H9 (cell line): ENCODE measurements at regions not wholly inside any gene's neighbourhood (a gene's known extent, or its start where the extent isn't known, plus 50 kb on each side); places are given as distances from the start of the nearest gene placed in this dataset.

Source experiments
- DNase-seq: peaks from one replicate; pipeline ENCODE4 v3.0.0-alpha.2; 2017
- H2AFZ ChIP-seq: one replicate; pipeline ENCODE4 v1.6.1; 2013; ENCODE audit warnings: mild to moderate bottlenecking, low read length, control low read depth, moderate library complexity
- H2AK5ac ChIP-seq: 2 replicates; pipeline ENCODE4 v1.6.1; 2013; ENCODE audit warnings: low read length, control low read depth, mixed read lengths; ENCODE audit not compliant: insufficient read length
- H2BK120ac ChIP-seq: one replicate; pipeline ENCODE4 v1.6.1; 2013; ENCODE audit warnings: low read depth, mild to moderate bottlenecking, low read length, control low read depth, inconsistent platforms; ENCODE audit not compliant: poor library complexity, severe bottlenecking
- H2BK12ac ChIP-seq: 2 replicates; pipeline ENCODE4 v1.6.1; 2013; ENCODE audit warnings: low read length, control low read depth, mixed read lengths, low read depth; ENCODE audit not compliant: insufficient read length
- H2BK15ac ChIP-seq: 2 replicates; pipeline ENCODE4 v1.6.1; 2013; ENCODE audit warnings: low read depth, low read length, control low read depth
- H2BK20ac ChIP-seq: one replicate; pipeline ENCODE4 v1.6.1; 2013; ENCODE audit warnings: low read depth, mild to moderate bottlenecking, low read length, control low read depth, inconsistent platforms; ENCODE audit not compliant: poor library complexity, severe bottlenecking
- H2BK5ac ChIP-seq: 2 replicates; pipeline ENCODE4 v1.6.1; 2013; ENCODE audit warnings: low read length, control low read depth, mixed read lengths; ENCODE audit not compliant: insufficient read length
- H3K14ac ChIP-seq: 2 replicates; pipeline ENCODE4 v1.6.1; 2013; ENCODE audit warnings: low read length, control low read depth; ENCODE audit not compliant: insufficient read depth
- H3K18ac ChIP-seq: 2 replicates; pipeline ENCODE4 v1.6.1; 2013; ENCODE audit warnings: low read depth, mild to moderate bottlenecking, mixed read lengths, low read length, control low read depth; ENCODE audit not compliant: insufficient read length
- H3K23ac ChIP-seq: 2 replicates; pipeline ENCODE4 v1.6.1; 2013; ENCODE audit warnings: low read length, control low read depth, mixed read lengths, low read depth; ENCODE audit not compliant: insufficient read length
- H3K23me2 ChIP-seq: 2 replicates; pipeline ENCODE4 v1.6.1; 2013; ENCODE audit warnings: low read depth, mild to moderate bottlenecking, mixed read lengths, low read length, control low read depth; ENCODE audit not compliant: insufficient read length, poor library complexity, severe bottlenecking
- H3K27ac ChIP-seq: 2 replicates; pipeline ENCODE4 v1.5.1; 2013; ENCODE audit warnings: low read length, control low read depth, mixed read lengths, low read depth; ENCODE audit not compliant: insufficient read length
- H3K27me3 ChIP-seq: 2 replicates; pipeline ENCODE4 v1.6.1; 2013; ENCODE audit warnings: low read length, control low read depth, inconsistent platforms; ENCODE audit not compliant: insufficient read depth
- H3K4ac ChIP-seq: 2 replicates; pipeline ENCODE4 v1.6.1; 2013; ENCODE audit warnings: low read depth, mild to moderate bottlenecking, control low read depth, inconsistent platforms, low read length, moderate library complexity
- H3K4me1 ChIP-seq: 2 replicates; pipeline ENCODE4 v1.6.1; 2013; ENCODE audit warnings: low read length, control low read depth, inconsistent platforms; ENCODE audit not compliant: insufficient read depth
- H3K4me2 ChIP-seq: 2 replicates; pipeline ENCODE4 v1.6.1; 2013; ENCODE audit warnings: low read length, control low read depth, mixed read lengths; ENCODE audit not compliant: insufficient read length, insufficient read depth
- H3K56ac ChIP-seq: 2 replicates; pipeline ENCODE4 v1.6.1; 2013; ENCODE audit warnings: low read depth, mild to moderate bottlenecking, mixed read lengths, low read length, control low read depth; ENCODE audit not compliant: insufficient read length
- H3K79me1 ChIP-seq: 2 replicates; pipeline ENCODE4 v1.6.1; 2013; ENCODE audit warnings: low read depth, mild to moderate bottlenecking, moderate library complexity, low read length, control low read depth, inconsistent platforms; ENCODE audit not compliant: insufficient read depth, poor library complexity, severe bottlenecking
- H3K79me2 ChIP-seq: 2 replicates; pipeline ENCODE4 v1.6.1; 2013; ENCODE audit warnings: low read length, control low read depth, inconsistent platforms; ENCODE audit not compliant: insufficient read depth
- H3K9ac ChIP-seq: 2 replicates; pipeline ENCODE4 v1.6.1; 2013; ENCODE audit warnings: low read length, control low read depth, mixed read lengths; ENCODE audit not compliant: insufficient read length; ENCODE audit errors: extremely low read depth
- H3K9me3 ChIP-seq: one replicate; pipeline ENCODE4 v1.6.1; 2013; ENCODE audit warnings: low read depth, low read length, inconsistent platforms; ENCODE audit not compliant: control insufficient read depth
- H3T11ph ChIP-seq: one replicate; pipeline ENCODE4 v1.6.1; 2013; ENCODE audit warnings: mild to moderate bottlenecking, low read length, control low read depth, inconsistent platforms
- H4K20me1 ChIP-seq: one replicate; pipeline ENCODE4 v1.6.1; 2013; ENCODE audit not compliant: control insufficient read depth, insufficient read length, insufficient read depth
- H4K5ac ChIP-seq: 2 replicates; pipeline ENCODE4 v1.6.1; 2013; ENCODE audit warnings: low read depth, mild to moderate bottlenecking, mixed read lengths, low read length, control low read depth; ENCODE audit not compliant: insufficient read length
- H4K8ac ChIP-seq: replicated peaks from 2 replicates; pipeline ENCODE4 v1.6.1; 2013; ENCODE audit warnings: low read length, control low read depth, mixed read lengths, low read depth; ENCODE audit not compliant: insufficient read length
- H4K91ac ChIP-seq: 2 replicates; pipeline ENCODE4 v1.6.1; 2013; ENCODE audit warnings: low read depth, mild to moderate bottlenecking, moderate library complexity, mixed read lengths, low read length, control low read depth; ENCODE audit not compliant: insufficient read length
- H3K27ac Mint-ChIP-seq, 3 experiments: 2 replicates in 2 of 3; 3 replicates in 1 of 3; pipeline ENCODE4 v1.8.0; 2020 to 2021; ENCODE audit warnings: mixed read lengths in 3 of 3, mild to moderate bottlenecking in 1 of 3, moderate library complexity in 1 of 3
- H3K27me3 Mint-ChIP-seq: 2 replicates; pipeline ENCODE4 v1.8.0; 2021; ENCODE audit warnings: low read depth, mild to moderate bottlenecking, moderate library complexity, mixed read lengths
- H3K36me3 Mint-ChIP-seq, 3 experiments: 2 replicates in 2 of 3; 3 replicates in 1 of 3; pipeline ENCODE4 v1.8.0; 2020 to 2021; ENCODE audit warnings: low read depth in 3 of 3, mixed read lengths in 3 of 3; ENCODE audit not compliant: insufficient read depth in 1 of 3
- H3K4me1 Mint-ChIP-seq, 2 experiments: 2 replicates each; pipeline ENCODE4 v1.8.0; 2020; ENCODE audit warnings: mixed read lengths in 2 of 2
- H3K4me3 Mint-ChIP-seq, 2 experiments: 2 replicates in 1 of 2; 3 replicates in 1 of 2; pipeline ENCODE4 v1.8.0; 2020 to 2021; ENCODE audit warnings: mild to moderate bottlenecking in 2 of 2, mixed read lengths in 2 of 2, moderate library complexity in 1 of 2
- H3K9me3 Mint-ChIP-seq, 2 experiments: 2 replicates in 1 of 2; 3 replicates in 1 of 2; pipeline ENCODE4 v1.8.0; 2020; ENCODE audit warnings: mild to moderate bottlenecking in 2 of 2, mixed read lengths in 2 of 2, moderate library complexity in 1 of 2
- CTCF ChIP-seq: fragments of 200-600 bp; sonication (generic); conservative IDR thresholded peaks from 3 replicates; pipeline ENCODE4 v1.8.0; 2021; ENCODE audit warnings: antibody characterized with exemption, mild to moderate bottlenecking
- WGBS: extraction: QIAGEN DNeasy Blood & Tissue Kit; methylation state at CpG from one replicate; pipeline ENCODE4 v1.1.7; 2013; ENCODE audit warnings: missing lambda C conversion rate, low lambda C conversion rate, mixed read lengths; ENCODE audit not compliant: insufficient read length; ENCODE audit errors: extremely low coverage; 5-methylcytosine and 5-hydroxymethylcytosine counted together

- Histone ChIP-seq H2BK12ac (no peak overlapping the region), H3T11ph (no peak overlapping the region), H3K23ac (no peak overlapping the region), H2AK5ac (no peak overlapping the region), H4K5ac (no peak overlapping the region), H3K9me3 (no peaks in the 10 kb centered on the region), H4K20me1 (no peaks in the 10 kb centered on the region), H3K23me2 (no peaks in the 10 kb centered on the region), H3K14ac (no peak overlapping the region), H3K4ac (no peak overlapping the region), H2BK20ac (no peak overlapping the region), H3K79me2 (no peaks in the 10 kb centered on the region), H3K27me3 (no peaks in the 10 kb centered on the region; the same call in 1 of the 2 replicates), H3K18ac (no peak overlapping the region), H4K8ac (no peak overlapping the region), H2BK120ac (no peak overlapping the region), H3K4me2 (no peak overlapping the region), H2AFZ (no peak overlapping the region), H2BK5ac (no peak overlapping the region), H2BK15ac (no peak overlapping the region), H3K4me1 (no peaks in the 10 kb centered on the region; the same call in 1 of the 2 replicates), H3K9ac (no peak overlapping the region), H4K91ac (no peak overlapping the region), H3K56ac (no peak overlapping the region), H3K27ac (no peak overlapping the region), H3K79me1 (no peaks in the 10 kb centered on the region)
- H3K36me3 Mint-ChIP-seq = peaks cover 0 to 11% (median 0%) of the 10 kb centered on the region in 3 experiments; a peak in 3 of 7 replicates
- peaks cover 6 to 7% of the 10 kb centered on the region in 2 experiments; a peak in 3 of 5 replicates for H3K9me3 Mint-ChIP-seq
- TF ChIP-seq CTCF = no peak
- no CpG with 5 or more reads among the region's 6 CpGs for WGBS
- peak; percentile 38 for DNase-seq
- H3K27me3 Mint-ChIP-seq = peaks cover 2% of the 10 kb centered on the region; the same call in 1 of the 2 replicates
- no peak overlapping the region for H3K4me3 Mint-ChIP-seq
- H3K27ac Mint-ChIP-seq = peak overlapping the region in 2 of 3 experiments; percentile 19 to 72; a peak in 1 of 7 replicates
- H3K4me1 Mint-ChIP-seq = peaks cover 22 to 28% of the 10 kb centered on the region in 2 experiments
Measured at GRCh38 chr13:96898646-96899254, 95.5 kb downstream of the OXGR1 start.
